ENCODE measurements at regions not wholly inside any gene's neighbourhood (a gene's known extent, or its start where the extent isn't known, plus 50 kb on each side); places are given as distances from the start of the nearest gene placed in this dataset.

DNA sequence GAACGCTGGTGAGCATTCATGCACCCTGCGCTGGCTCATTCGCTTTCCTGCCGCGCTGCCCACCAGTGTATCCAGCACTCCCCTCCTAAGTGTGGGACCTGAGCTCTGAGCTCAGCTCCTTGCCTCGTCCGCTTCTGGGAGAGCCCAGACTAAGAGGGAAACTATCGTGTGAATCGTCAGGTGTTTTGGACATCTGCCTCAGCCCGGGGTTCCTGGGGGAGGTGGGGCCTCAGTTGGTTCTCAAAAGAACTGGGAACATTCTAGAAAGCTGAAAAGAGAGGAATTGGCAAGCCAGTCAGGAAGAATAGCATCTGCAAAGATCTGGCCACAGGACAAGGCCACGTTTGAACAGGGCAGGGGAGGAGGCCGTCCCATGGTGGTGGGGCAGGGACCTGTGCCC is 205.4 kb upstream of the CIBAR2 start:
- Histone ChIP-seq H3K36me3 (no peaks in the 10 kb centered on the region), H3K9me3 (no peaks in the 10 kb centered on the region), H3K27ac (no peak overlapping the region), H3K4me3 (ENCODE audit: low read depth in 1 of 2, low read length in 1 of 2) (no peak overlapping the region), H3K4me1 (ENCODE audit: control insufficient read depth in 1 of 2, insufficient read depth in 1 of 2, low read depth in 1 of 2, low read length in 1 of 2) (no peaks in the 10 kb centered on the region), H3K27me3 (peaks cover 9% of the 10 kb centered on the region)
- TF ChIP-seq, protein P1, sequence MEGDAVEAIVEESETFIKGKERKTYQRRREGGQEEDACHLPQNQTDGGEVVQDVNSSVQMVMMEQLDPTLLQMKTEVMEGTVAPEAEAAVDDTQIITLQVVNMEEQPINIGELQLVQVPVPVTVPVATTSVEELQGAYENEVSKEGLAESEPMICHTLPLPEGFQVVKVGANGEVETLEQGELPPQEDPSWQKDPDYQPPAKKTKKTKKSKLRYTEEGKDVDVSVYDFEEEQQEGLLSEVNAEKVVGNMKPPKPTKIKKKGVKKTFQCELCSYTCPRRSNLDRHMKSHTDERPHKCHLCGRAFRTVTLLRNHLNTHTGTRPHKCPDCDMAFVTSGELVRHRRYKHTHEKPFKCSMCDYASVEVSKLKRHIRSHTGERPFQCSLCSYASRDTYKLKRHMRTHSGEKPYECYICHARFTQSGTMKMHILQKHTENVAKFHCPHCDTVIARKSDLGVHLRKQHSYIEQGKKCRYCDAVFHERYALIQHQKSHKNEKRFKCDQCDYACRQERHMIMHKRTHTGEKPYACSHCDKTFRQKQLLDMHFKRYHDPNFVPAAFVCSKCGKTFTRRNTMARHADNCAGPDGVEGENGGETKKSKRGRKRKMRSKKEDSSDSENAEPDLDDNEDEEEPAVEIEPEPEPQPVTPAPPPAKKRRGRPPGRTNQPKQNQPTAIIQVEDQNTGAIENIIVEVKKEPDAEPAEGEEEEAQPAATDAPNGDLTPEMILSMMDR (IDR thresholded peaks at IDR 0.05), result no peak

DNA sequence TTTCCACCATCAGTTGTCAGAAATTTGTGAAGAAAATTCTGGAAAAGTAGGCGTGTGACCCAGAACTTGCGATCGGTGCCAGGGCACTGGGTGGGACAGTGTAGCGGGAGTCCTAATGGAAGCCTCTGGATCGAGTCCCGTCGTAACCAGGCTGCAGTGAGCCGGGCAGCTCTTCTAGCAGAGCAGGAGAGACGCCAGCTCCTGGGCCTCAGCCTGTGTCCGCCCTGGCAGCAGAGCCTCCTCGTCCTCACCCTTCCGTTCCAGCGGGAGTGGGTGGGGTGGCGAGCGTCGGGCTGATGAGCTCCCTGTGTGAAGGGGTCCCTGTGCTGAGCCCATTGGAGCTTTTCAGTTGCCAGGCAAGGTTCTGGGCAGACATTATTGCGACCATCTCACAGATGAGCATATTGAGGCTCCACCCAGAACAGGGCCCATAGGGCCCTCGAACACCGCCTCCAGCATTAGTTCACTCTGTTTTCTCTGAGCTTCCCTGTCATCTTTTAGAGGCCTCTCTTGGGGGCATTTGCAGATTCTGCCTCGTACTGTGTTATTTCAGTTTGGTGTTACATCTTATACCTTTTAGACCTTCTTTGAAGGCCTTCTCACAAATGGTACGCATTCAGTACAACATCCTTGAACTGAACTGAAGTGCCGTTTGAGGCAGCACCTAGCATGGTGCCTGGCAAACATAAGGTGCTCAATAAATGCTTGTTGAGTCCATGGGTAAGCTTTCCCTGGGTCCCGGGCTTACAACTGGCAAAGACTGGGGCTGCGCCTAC is 207.1 kb upstream of the CIBAR2 start:
- Histone ChIP-seq H3K4me1 (ENCODE audit: control insufficient read depth in 1 of 2, insufficient read depth in 1 of 2, low read depth in 1 of 2, low read length in 1 of 2) (no peaks in the 10 kb centered on the region), H3K36me3 (no peaks in the 10 kb centered on the region), H3K4me3 (ENCODE audit: low read depth in 1 of 2, low read length in 1 of 2) (no peak overlapping the region), H3K27ac (no peak overlapping the region), H3K27me3 (no peaks in the 10 kb centered on the region), H3K9me3 (no peaks in the 10 kb centered on the region)
- TF ChIP-seq, protein P1 (IDR thresholded peaks at IDR 0.05), result no peak

DNA sequence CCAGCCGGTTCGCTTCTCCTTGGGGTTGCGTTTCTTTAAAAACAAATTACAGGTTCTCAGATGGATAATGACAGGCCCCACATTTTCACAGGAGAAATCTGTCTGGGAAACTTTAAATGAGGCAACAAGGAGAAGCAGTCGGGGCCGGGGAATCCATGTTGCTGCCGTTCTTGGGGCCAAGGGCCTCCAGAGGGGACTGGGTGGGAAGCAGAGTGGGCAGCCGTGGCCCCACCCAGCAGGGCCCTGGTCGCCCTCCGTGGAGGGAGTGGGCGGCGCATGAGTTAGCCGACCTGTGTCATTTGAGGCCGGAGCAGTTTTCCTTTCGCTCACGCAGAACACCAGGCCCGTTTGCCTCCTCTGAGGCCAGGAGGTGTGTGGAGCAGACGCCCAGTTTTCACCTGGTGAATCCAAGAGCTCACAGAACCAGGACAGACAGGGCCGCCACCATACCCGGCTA is 207.7 kb upstream of the CIBAR2 start:
- Histone ChIP-seq H3K27me3 (no peaks in the 10 kb centered on the region), H3K36me3 (no peaks in the 10 kb centered on the region), H3K4me3 (ENCODE audit: low read depth in 1 of 2, low read length in 1 of 2) (no peak overlapping the region), H3K4me1 (ENCODE audit: control insufficient read depth in 1 of 2, insufficient read depth in 1 of 2, low read depth in 1 of 2, low read length in 1 of 2) (no peaks in the 10 kb centered on the region), H3K27ac (no peak overlapping the region), H3K9me3 (no peaks in the 10 kb centered on the region)
- TF ChIP-seq, protein P1 (IDR thresholded peaks at IDR 0.05), result no peak

DNA sequence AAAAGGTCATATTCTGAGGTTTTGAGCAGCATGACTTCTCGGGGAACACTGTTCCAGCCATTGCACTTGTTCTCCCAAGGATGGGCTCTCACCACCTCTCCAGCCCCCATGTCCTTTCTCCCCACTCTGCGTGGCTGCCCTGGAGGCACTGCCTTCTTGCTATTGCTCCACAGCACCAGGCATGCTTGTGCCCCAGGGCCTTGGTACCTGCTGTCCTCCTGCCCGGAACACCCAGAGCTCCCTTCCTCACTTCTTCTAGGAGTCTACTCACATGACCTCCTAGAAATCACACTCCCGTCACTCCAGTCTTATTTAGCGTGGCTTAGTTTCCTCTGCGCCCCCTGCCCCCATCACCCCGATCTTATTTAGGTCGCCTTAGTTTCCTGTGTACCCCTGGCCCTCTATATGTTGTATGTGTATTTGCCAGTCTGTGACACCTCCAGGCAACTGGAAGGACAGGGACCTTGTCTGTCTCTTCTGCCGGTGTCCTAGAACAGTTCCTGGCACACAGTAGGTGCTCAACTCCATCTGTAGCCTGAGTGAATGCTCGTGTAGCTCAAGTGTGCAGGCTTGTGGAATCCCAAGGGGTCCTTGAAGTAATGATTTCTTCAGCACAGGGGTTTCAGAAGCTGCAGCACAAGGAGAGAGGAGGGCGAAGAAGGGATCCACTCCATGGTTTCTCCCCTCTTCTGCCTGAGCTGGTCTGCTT is 208.6 kb upstream of the CIBAR2 start:
- Histone ChIP-seq H3K27me3 (no peaks in the 10 kb centered on the region), H3K4me1 (ENCODE audit: control insufficient read depth in 1 of 2, insufficient read depth in 1 of 2, low read depth in 1 of 2, low read length in 1 of 2) (no peaks in the 10 kb centered on the region), H3K27ac (no peak overlapping the region)

DNA sequence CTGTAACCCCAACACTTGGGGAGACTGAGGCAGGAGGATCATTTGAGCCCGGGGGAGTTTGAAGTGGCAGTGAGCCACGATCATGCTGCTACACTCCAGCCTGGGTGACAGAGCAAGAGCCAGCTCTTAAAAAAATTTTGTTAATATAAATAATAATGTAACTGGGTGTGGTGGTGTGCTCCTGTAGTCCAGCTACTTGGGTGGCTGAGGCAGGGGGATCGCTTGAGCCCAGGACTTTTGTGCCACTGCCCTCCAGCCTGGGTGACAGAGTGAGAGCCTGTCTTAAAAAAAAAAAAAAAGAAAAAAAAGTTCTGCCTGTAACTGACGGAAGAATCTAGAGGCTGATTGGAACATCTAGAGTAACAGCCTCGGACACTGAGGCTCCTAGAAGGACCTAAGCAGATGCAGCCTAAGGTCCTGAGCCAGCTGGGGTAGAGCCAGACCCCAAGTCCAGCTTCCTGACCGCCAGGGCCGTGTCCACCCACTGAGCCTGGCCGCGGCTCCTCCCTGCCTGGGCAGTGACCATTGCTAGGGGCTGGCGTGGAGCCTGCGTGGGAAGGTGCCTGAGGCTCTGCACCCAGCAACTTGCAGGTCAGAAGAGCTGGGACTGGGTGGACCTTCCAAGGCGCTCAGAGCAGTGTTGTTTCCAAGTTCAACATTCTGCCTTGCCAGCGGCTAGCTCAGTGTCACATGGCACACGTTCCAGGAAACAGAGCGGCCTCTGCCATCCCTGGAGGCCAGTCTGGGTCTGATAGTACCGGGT is 209.4 kb upstream of the CIBAR2 start:
- TF ChIP-seq, protein P1 (IDR thresholded peaks at IDR 0.05), result no peak
- H3K27ac ChIP-seq, result no peak overlapping the region
- peaks cover 5% of the 10 kb centered on the region for H3K27me3 ChIP-seq
- no peaks in the 10 kb centered on the region for H3K36me3 ChIP-seq
- no peaks in the 10 kb centered on the region for H3K4me1 ChIP-seq (ENCODE audit: control insufficient read depth in 1 of 2, insufficient read depth in 1 of 2, low read depth in 1 of 2, low read length in 1 of 2)
- H3K4me3 ChIP-seq (ENCODE audit: low read depth in 1 of 2, low read length in 1 of 2), result no peak overlapping the region
- H3K9me3 ChIP-seq, result no peaks in the 10 kb centered on the region

More for the DNA sequence above, 208.6 kb upstream of the CIBAR2 start:
- Histone ChIP-seq H3K36me3 (no peaks in the 10 kb centered on the region), H3K4me3 (ENCODE audit: low read depth in 1 of 2, low read length in 1 of 2) (no peak overlapping the region), H3K9me3 (no peaks in the 10 kb centered on the region)
- TF ChIP-seq, protein P1 (IDR thresholded peaks at IDR 0.05), result no peak
